Adrenal gland (tissue), 5 donors: ENCODE measurements at regions not wholly inside any gene's neighbourhood (a gene's known extent, or its start where the extent isn't known, plus 50 kb on each side); places are given as distances from the start of the nearest gene placed in this dataset.

Source experiments
- CTCF ChIP-seq, 6 experiments: fragments of 450-650 bp in 4 of 6; fragments of 200-600 bp in 2 of 6; sonication (generic) in 1 of 6; IDR thresholded peaks; 1 replicate in 5 of 6; 2 replicates in 1 of 6; pipeline versions ENCODE4 v1.5.1 to v1.8.0; 2016 to 2021; ENCODE audit warnings: antibody characterized with exemption in 6 of 6, mild to moderate bottlenecking in 2 of 6, moderate library complexity in 1 of 6
- POLR2A ChIP-seq, 2 donors: fragments of 450-650 bp; IDR thresholded peaks; one replicate each; pipeline ENCODE4 v1.6.1; 2017; ENCODE audit warnings: antibody characterized with exemption in 2 of 2, mild to moderate bottlenecking in 2 of 2, moderate library complexity in 1 of 2
- donor health status: DM: no; HTN: no; CAD: no.

DNA sequence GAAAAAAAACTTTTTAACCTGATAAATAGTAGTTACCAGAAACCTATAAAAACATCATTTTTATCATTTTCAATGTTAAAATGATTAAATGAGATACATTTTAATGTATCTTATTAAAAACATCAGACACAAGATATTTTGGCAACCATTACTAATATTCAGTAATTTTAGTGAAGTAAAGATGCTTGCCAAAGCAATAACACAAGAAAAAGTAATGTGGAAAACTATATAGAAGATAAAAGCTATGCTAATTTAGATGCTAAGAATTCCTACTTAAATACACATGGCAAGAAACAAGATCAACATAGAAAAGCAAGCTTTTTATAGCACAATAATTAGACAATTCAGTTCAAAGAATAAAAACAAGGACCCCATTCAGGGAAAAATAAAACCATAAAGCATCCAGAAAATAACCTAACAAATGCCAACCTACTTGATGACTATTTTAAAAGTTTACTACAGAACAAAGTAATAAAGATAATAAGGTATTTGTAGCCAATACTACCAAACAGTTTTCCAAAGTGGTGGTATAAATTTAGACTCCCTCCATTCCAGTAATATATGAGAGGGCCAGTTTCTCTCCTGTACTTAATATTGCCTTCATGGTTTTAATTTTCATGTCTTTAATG is 489.5 kb downstream of the CDH2 start:
- no peak for TF ChIP-seq POLR2A (IDR thresholded peaks at IDR 0.05)
- TF ChIP-seq CTCF (IDR thresholded peaks at IDR 0.05), result no peak
